Bronchial epithelial cell (primary cell): ENCODE measurements at regions not wholly inside any gene's neighbourhood (a gene's known extent, or its start where the extent isn't known, plus 50 kb on each side); places are given as distances from the start of the nearest gene placed in this dataset.

ENCODE experiments used
- DNase-seq: peaks from one replicate; pipeline ENCODE4 v3.0.0-alpha.2; 2010; ENCODE audit warnings: low read depth
- FAIRE-seq: peaks from 2 replicates; lab custom pipeline; 2011; peaks lifted over from hg19 to GRCh38; lab: Jason Lieb, UNC
- H3K27me3 ChIP-seq: 2 replicates; pipeline ENCODE4 v1.5.1; 2011; ENCODE audit warnings: low read length; ENCODE audit not compliant: control insufficient read depth, insufficient read depth
- H3K36me3 ChIP-seq: 2 replicates; pipeline ENCODE4 v1.5.1; 2011; ENCODE audit warnings: low read length; ENCODE audit not compliant: control insufficient read depth, insufficient read depth
- H3K4me3 ChIP-seq: 2 replicates; pipeline ENCODE4 v1.5.1; 2011; ENCODE audit warnings: mild to moderate bottlenecking, low read depth, low read length, control low read depth
- TF ChIP-seq, protein P1 (sequence below): IDR thresholded peaks from 2 replicates; pipeline ENCODE4 v1.5.1; 2011; ENCODE audit warnings: mild to moderate bottlenecking, moderate library complexity, low read length, control low read depth, inconsistent platforms; ENCODE audit not compliant: insufficient read depth, severe bottlenecking

DNA sequence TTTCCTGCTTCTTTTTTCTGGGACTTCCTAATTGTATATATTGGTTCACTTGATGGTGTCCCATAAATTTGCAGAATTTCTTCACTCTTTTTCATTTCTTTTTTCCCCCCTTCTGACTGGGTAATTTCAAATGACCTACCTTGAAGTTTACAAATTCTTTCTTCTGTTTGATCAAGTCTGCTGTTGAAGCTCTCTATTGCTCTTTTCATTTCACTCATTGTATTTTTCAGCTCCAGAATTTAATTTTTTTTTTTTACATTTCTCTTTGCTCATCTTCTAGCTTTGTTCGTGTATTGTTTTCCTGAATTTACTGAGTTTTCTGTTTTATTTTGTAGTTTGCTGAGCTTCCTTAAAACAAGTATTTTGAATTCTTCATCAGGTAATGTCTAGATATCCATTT is 61.7 kb upstream of the SRD5A3 start:
- DNase-seq = no peak
- no peak for FAIRE-seq
- Histone ChIP-seq H3K27me3 (no peaks in the 10 kb centered on the region), H3K4me3 (no peak overlapping the region), H3K36me3 (no peaks in the 10 kb centered on the region)
- TF ChIP-seq, protein P1, sequence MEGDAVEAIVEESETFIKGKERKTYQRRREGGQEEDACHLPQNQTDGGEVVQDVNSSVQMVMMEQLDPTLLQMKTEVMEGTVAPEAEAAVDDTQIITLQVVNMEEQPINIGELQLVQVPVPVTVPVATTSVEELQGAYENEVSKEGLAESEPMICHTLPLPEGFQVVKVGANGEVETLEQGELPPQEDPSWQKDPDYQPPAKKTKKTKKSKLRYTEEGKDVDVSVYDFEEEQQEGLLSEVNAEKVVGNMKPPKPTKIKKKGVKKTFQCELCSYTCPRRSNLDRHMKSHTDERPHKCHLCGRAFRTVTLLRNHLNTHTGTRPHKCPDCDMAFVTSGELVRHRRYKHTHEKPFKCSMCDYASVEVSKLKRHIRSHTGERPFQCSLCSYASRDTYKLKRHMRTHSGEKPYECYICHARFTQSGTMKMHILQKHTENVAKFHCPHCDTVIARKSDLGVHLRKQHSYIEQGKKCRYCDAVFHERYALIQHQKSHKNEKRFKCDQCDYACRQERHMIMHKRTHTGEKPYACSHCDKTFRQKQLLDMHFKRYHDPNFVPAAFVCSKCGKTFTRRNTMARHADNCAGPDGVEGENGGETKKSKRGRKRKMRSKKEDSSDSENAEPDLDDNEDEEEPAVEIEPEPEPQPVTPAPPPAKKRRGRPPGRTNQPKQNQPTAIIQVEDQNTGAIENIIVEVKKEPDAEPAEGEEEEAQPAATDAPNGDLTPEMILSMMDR = no peak

DNA sequence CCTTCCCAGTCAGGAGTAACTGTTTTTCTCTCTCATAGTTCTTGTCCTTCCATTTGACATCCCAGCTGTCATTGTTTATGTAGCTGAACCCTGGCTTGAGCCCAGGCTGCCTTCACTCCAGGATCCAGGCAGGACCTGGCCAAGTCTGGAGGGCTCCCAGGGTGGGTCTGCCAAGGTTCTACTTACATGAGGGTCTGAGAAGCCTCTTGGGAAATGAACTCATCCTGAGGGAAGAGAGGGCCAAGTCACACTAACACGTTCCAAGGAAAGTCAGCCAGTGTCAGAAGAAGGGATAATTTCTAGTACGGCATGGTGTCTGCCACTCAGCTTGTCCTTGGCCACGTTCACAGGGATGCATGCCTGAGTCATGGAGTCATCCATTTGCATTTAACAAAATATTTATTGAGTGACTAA is 54.8 kb upstream of the SRD5A3 start:
- Histone ChIP-seq H3K27me3 (no peaks in the 10 kb centered on the region), H3K36me3 (no peaks in the 10 kb centered on the region), H3K4me3 (no peak overlapping the region)
- TF ChIP-seq, protein P1 = no peak
- FAIRE-seq = no peak
- DNase-seq = no peak

DNA sequence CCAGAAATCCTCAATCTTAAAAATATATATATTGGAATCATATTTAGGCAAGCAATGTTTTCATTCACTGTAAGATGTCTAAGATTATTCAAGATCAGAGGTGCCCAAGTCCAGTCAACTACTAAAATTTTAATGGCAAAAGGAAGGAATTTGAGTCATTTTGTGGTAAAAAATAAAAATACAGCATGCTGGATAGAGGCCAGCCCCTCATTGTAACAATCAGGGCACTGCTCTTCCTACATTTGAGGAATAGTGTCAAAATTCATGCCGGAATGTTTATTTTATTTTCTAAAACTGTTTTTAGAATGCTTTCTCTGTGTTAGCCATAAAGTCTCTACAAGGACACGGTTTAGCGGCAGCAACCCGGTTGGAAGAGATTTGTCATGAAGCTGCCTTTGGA is 49.9 kb upstream of the SRD5A3 start:
- DNase-seq (no peak), FAIRE-seq (no peak)

More for the DNA sequence above, 49.9 kb upstream of the SRD5A3 start:
- Histone ChIP-seq H3K36me3 (no peaks in the 10 kb centered on the region), H3K4me3 (no peak overlapping the region), H3K27me3 (no peaks in the 10 kb centered on the region)
- TF ChIP-seq, protein P1 = no peak
